IMR-90 (cell line): ENCODE measurements at regions not wholly inside any gene's neighbourhood (a gene's known extent, or its start where the extent isn't known, plus 50 kb on each side); places are given as distances from the start of the nearest gene placed in this dataset.

Source experiments
- ATAC-seq: fragments of 200-7000 bp; cut with Tn5 transposase; 2 replicates; pipeline ENCODE4 v1.9.1; 2020; ENCODE audit warnings: low read depth, mild to moderate bottlenecking, moderate library complexity
- BruUV-seq: library from RNA; stranded (reverse); fragments of 400-500 nt; replicated peaks from 2 replicates; lab custom pipeline; 2021; lab: Mats Ljungman, UMichigan
- CTCF ChIA-PET: fragments of 300-600 bp; formaldehyde crosslinking; extraction: SDS; loops from one replicate; lab custom pipeline; 2021; ENCODE audit warnings: antibody characterized with exemption; lab: Yijun Ruan, JAX
- POLR2A ChIA-PET: fragments of 300-600 bp; sonication (Branson Sonifier 250); formaldehyde crosslinking; loops from one replicate; lab custom pipeline; 2022; ENCODE audit warnings: antibody characterized with exemption; ENCODE audit not compliant: unreplicated experiment; lab: Charles Lee
- DNase-seq: peaks from one replicate; pipeline ENCODE4 v3.0.0; 2013
- H2AFZ ChIP-seq: replicated peaks from 2 replicates; pipeline ENCODE3; 2013; ENCODE audit warnings: low read length, mild to moderate bottlenecking; ENCODE audit not compliant: poor library complexity
- H2AK5ac ChIP-seq: 2 replicates; pipeline ENCODE4 v1.6.1; 2013; ENCODE audit warnings: low read depth, low read length, inconsistent platforms
- H2AK9ac ChIP-seq: replicated peaks from 2 replicates; pipeline ENCODE3; 2013; ENCODE audit warnings: mild to moderate bottlenecking, low read depth, low read length, moderate library complexity; ENCODE audit not compliant: poor library complexity
- H2BK120ac ChIP-seq: 2 replicates; pipeline ENCODE4 v1.6.1; 2013; ENCODE audit warnings: low read depth, low read length, inconsistent platforms
- H2BK15ac ChIP-seq: 3 replicates; pipeline ENCODE4 v1.6.1; 2013; ENCODE audit warnings: low read depth, low read length, inconsistent platforms
- H2BK20ac ChIP-seq: 2 replicates; pipeline ENCODE4 v1.6.1; 2013; ENCODE audit warnings: low read depth, mild to moderate bottlenecking, inconsistent platforms, low read length, moderate library complexity
- H2BK5ac ChIP-seq: 2 replicates; pipeline ENCODE4 v1.6.1; 2013; ENCODE audit warnings: mild to moderate bottlenecking, low read depth, low read length, inconsistent platforms; ENCODE audit not compliant: poor library complexity, severe bottlenecking
- H3K14ac ChIP-seq: replicated peaks from 2 replicates; pipeline ENCODE4 v1.6.1; 2013; ENCODE audit warnings: low read depth, low read length, inconsistent platforms
- H3K18ac ChIP-seq: 2 replicates; pipeline ENCODE4 v1.6.1; 2013; ENCODE audit warnings: low read depth, low read length, control low read depth
- H3K23ac ChIP-seq: 2 replicates; pipeline ENCODE4 v1.6.1; 2013; ENCODE audit warnings: low read depth, low read length, inconsistent platforms
- H3K27ac ChIP-seq: 2 replicates; pipeline ENCODE4 v1.5.1; 2013; ENCODE audit warnings: mild to moderate bottlenecking, control low read depth, low read length; ENCODE audit not compliant: insufficient read depth
- H3K27me3 ChIP-seq: 2 replicates; pipeline ENCODE4 v1.6.1; 2013; ENCODE audit warnings: low read length; ENCODE audit not compliant: control insufficient read depth, insufficient read depth
- H3K36me3 ChIP-seq: 2 replicates; pipeline ENCODE4 v1.6.1; 2013; ENCODE audit warnings: low read length, mixed read lengths; ENCODE audit not compliant: control insufficient read depth, insufficient read depth
- H3K4ac ChIP-seq: 2 replicates; pipeline ENCODE4 v1.6.1; 2013; ENCODE audit warnings: low read depth, low read length, inconsistent platforms
- H3K4me1 ChIP-seq: 2 replicates; pipeline ENCODE4 v1.6.1; 2013; ENCODE audit warnings: low read length, mixed read lengths; ENCODE audit not compliant: control insufficient read depth, insufficient read depth
- H3K4me2 ChIP-seq: 2 replicates; pipeline ENCODE4 v1.6.1; 2013; ENCODE audit warnings: low read depth, mild to moderate bottlenecking, control low read depth, low read length, moderate library complexity
- H3K4me3 ChIP-seq: 2 replicates; pipeline ENCODE4 v1.5.1; 2013; ENCODE audit warnings: low read depth, mild to moderate bottlenecking, control low read depth, low read length, moderate library complexity; ENCODE audit not compliant: insufficient read depth
- H3K56ac ChIP-seq: 2 replicates; pipeline ENCODE4 v1.6.1; 2013; ENCODE audit warnings: low read length, inconsistent platforms; ENCODE audit not compliant: insufficient read depth; ENCODE audit errors: extremely low read depth
- H3K79me1 ChIP-seq, 2 experiments: 2 replicates each; pipeline ENCODE4 v1.6.1; 2013; ENCODE audit warnings: low read length in 2 of 2, inconsistent platforms in 1 of 2, low read depth in 1 of 2
- H3K9ac ChIP-seq: 2 replicates; pipeline ENCODE4 v1.6.1; 2013; ENCODE audit warnings: low read depth, low read length, control low read depth
- H3K9me1 ChIP-seq: 2 replicates; pipeline ENCODE4 v1.6.1; 2013; ENCODE audit warnings: low read length, inconsistent platforms; ENCODE audit not compliant: insufficient read depth
- H3K9me3 ChIP-seq: 2 replicates; pipeline ENCODE4 v1.6.1; 2013; ENCODE audit warnings: low read length; ENCODE audit not compliant: control insufficient read depth, insufficient read depth
- H4K20me1 ChIP-seq: 2 replicates; pipeline ENCODE4 v1.6.1; 2013; ENCODE audit warnings: low read length, inconsistent platforms; ENCODE audit not compliant: insufficient read depth
- H4K5ac ChIP-seq: 2 replicates; pipeline ENCODE4 v1.6.1; 2013; ENCODE audit warnings: mild to moderate bottlenecking, low read depth, low read length, control low read depth
- H4K8ac ChIP-seq, 2 experiments: 2 replicates each; pipeline ENCODE4 v1.6.1; 2013; ENCODE audit warnings: low read depth in 2 of 2, low read length in 2 of 2, control low read depth in 1 of 2, inconsistent platforms in 1 of 2
- H4K91ac ChIP-seq: 2 replicates; pipeline ENCODE4 v1.6.1; 2013; ENCODE audit warnings: low read depth, low read length, inconsistent platforms; ENCODE audit not compliant: insufficient read depth
- BHLHE40 ChIP-seq: fragments of 150-350 bp; IDR thresholded peaks from 2 replicates; pipeline ENCODE4 v1.6.1; 2016; ENCODE audit warnings: mild to moderate bottlenecking, low read depth, low read length
- CEBPB ChIP-seq: IDR thresholded peaks from 2 replicates; pipeline ENCODE4 v1.6.1; 2012; ENCODE audit warnings: low read depth, low read length, improper control_type of control experiment
- CHD1 ChIP-seq: IDR thresholded peaks from 2 replicates; pipeline ENCODE4 v1.6.1; 2012; ENCODE audit warnings: low read depth, low read length, improper control_type of control experiment
- FOS ChIP-seq: fragments of 150-350 bp; IDR thresholded peaks from 2 replicates; pipeline ENCODE4 v1.6.1; 2016; ENCODE audit warnings: low read depth, low read length
- MAFK ChIP-seq: IDR thresholded peaks from 2 replicates; pipeline ENCODE4 v1.6.1; 2012; ENCODE audit warnings: low read depth, low read length, improper control_type of control experiment
- MAZ ChIP-seq: IDR thresholded peaks from 2 replicates; pipeline ENCODE4 v1.6.1; 2012; ENCODE audit warnings: low read depth, mild to moderate bottlenecking, low read length, improper control_type of control experiment, moderate library complexity, borderline replicate concordance
- NFE2L2 ChIP-seq: fragments of 150-350 bp; IDR thresholded peaks from 2 replicates; pipeline ENCODE4 v1.6.1; 2016; ENCODE audit warnings: low read depth, mild to moderate bottlenecking, low read length
- POLR2A ChIP-seq: IDR thresholded peaks from 2 replicates; pipeline ENCODE4 v1.6.1; 2012; ENCODE audit warnings: mild to moderate bottlenecking, low read depth, low read length
- RAD21 ChIP-seq: IDR thresholded peaks from 2 replicates; pipeline ENCODE4 v1.6.1; 2012; ENCODE audit warnings: low read length, improper control_type of control experiment
- RCOR1 ChIP-seq: IDR thresholded peaks from 2 replicates; pipeline ENCODE4 v1.6.1; 2012; ENCODE audit warnings: mild to moderate bottlenecking, low read length, improper control_type of control experiment; ENCODE audit not compliant: insufficient replicate concordance
- SMC3 ChIP-seq: fragments of 150-350 bp; IDR thresholded peaks from 2 replicates; pipeline ENCODE4 v1.6.1; 2016; ENCODE audit warnings: low read depth, mild to moderate bottlenecking, antibody characterized with exemption, low read length, moderate library complexity
- USF2 ChIP-seq: fragments of 150-350 bp; IDR thresholded peaks from 2 replicates; pipeline ENCODE4 v1.6.1; 2017; ENCODE audit warnings: mild to moderate bottlenecking, antibody characterized with exemption, low read length, low read depth
- WGBS, 2 experiments: methylation state at CpG; one replicate each; pipeline versions ENCODE4 v1.1.5 to v1.1.7; 2013; ENCODE audit warnings: missing lambda C conversion rate in 2 of 2; ENCODE audit not compliant: insufficient read length in 1 of 2; ENCODE audit errors: extremely low coverage in 2 of 2; 5-methylcytosine and 5-hydroxymethylcytosine counted together
- dilution Hi-C: fragments of 300-500 bp; cut with HindIII; formaldehyde crosslinking; loops from one replicate; pipeline ENCODE4 v1.14.3; 2018; ENCODE audit warnings: low sequenced_read_pairs; ENCODE audit not compliant: unreplicated experiment
- in situ Hi-C: fragments of 300-500 bp; cut with MboI; formaldehyde crosslinking; loops from 3 replicates; pipeline ENCODE4 v1.14.3; 2019; ENCODE audit warnings: low sequenced_read_pairs, inconsistent platforms, mixed read lengths
- intact Hi-C: fragments of 100-400 bp; cut with micrococcal nuclease; formaldehyde crosslinking; loops from 2 replicates; pipeline ENCODE4 v1.10.0; 2022

DNA sequence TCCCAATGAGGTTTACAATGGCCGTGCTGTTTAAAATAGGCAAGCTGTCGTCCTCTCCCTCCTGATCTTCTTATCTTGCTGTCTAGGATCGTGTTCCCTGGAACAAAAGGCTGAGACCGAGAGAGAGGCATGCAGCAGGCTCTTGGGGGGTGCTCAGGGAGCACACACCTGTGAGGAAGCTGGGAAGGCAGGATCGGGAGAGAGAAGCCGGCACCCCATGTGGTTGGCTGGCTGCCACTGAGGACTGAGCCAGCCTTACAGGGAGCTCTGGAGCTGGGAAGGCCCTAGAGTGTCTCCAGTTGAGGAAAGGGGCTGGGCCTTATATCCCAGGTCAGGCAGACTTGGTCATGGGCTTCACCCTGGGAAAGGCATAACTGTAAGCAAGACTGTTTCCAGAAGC lies 184.2 kb downstream of the LY86 start:
- H3K27ac ChIP-seq, result no peak overlapping the region
- intact Hi-C loops (no loop called here), dilution Hi-C loops (no loop called here), in situ Hi-C loops (no loop called here)
- no peak overlapping the region for H3K9ac ChIP-seq
- no peak overlapping the region for H4K91ac ChIP-seq
- no peak overlapping the region for H3K4me2 ChIP-seq
- no peaks in the 10 kb centered on the region for H3K9me3 ChIP-seq
- no peak overlapping the region for H3K14ac ChIP-seq
- H3K9me1 ChIP-seq, result no peaks in the 10 kb centered on the region
- TF ChIP-seq BHLHE40 (no peak), NFE2L2 (no peak), MAFK (no peak), SMC3 (no peak), CEBPB (no peak), CHD1 (no peak), USF2 (no peak), FOS (no peak), POLR2A (no peak), RAD21 (no peak), RCOR1 (no peak), MAZ (no peak)
- no peak overlapping the region for H2BK5ac ChIP-seq
- no peak overlapping the region for H4K8ac ChIP-seq
- H3K18ac ChIP-seq, result no peak overlapping the region
- DNase-seq (no peak), ATAC-seq (no peak)
- no peak overlapping the region for H2BK20ac ChIP-seq
- no peaks in the 10 kb centered on the region for H3K79me1 ChIP-seq
- no peak overlapping the region for H3K4me3 ChIP-seq
- H3K4me1 ChIP-seq, result no peaks in the 10 kb centered on the region
- no TSS peak for BruUV-seq
- H2AK9ac ChIP-seq, result no peak overlapping the region
- no peaks in the 10 kb centered on the region for H3K36me3 ChIP-seq
- no peak overlapping the region for H2AFZ ChIP-seq
- no peak overlapping the region for H3K23ac ChIP-seq
- H2AK5ac ChIP-seq, result no peak overlapping the region
- no peak overlapping the region for H3K56ac ChIP-seq
- H4K20me1 ChIP-seq, result no peaks in the 10 kb centered on the region
- no peak overlapping the region for H2BK15ac ChIP-seq
- CTCF ChIA-PET, result interaction anchor here (1.0 kb wide), 1 partner anchor 48 kb away, joined by 3 read pairs; no protein-coding TSS in a partner anchor
- peaks cover 7% of the 10 kb centered on the region for H3K27me3 ChIP-seq
- no peak overlapping the region for H3K4ac ChIP-seq
- POLR2A ChIA-PET, result no interaction called here
- no CpG with 5 or more reads among the region's 6 CpGs for whole genome bisulfite sequencing, 2 experiments
- H2BK120ac ChIP-seq, result no peak overlapping the region
- H4K5ac ChIP-seq, result no peak overlapping the region
